HG02571 (cell line): ENCODE measurements at regions not wholly inside any gene's neighbourhood (a gene's known extent, or its start where the extent isn't known, plus 50 kb on each side); places are given as distances from the start of the nearest gene placed in this dataset.

Experiments
- ATAC-seq: cut with Tn5 transposase; IDR thresholded peaks from one replicate; pipeline ENCODE4 v1.9.1; 2021; ENCODE audit warnings: mild to moderate bottlenecking, moderate library complexity; ENCODE audit not compliant: unreplicated experiment

DNA sequence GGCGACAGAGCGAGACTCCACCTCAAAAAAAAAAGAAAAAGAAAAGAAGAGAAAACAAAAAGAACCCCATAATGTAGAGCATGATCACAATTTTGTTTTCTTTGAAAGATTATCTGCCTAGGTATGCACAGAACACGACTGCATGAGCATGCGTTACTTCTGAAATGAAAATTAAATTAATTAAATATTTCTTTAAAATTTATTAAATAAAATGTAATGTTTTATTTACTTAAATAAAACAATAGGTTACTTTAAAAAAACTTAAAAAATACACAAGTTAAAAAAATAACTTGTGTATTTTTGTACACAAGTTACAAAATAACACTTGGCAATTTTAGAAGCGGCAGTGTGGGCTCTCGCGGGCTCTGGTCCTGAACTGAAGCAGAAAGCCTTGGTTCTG is 107.8 kb downstream of the TFAP2A start:
- ATAC-seq: no peak

DNA sequence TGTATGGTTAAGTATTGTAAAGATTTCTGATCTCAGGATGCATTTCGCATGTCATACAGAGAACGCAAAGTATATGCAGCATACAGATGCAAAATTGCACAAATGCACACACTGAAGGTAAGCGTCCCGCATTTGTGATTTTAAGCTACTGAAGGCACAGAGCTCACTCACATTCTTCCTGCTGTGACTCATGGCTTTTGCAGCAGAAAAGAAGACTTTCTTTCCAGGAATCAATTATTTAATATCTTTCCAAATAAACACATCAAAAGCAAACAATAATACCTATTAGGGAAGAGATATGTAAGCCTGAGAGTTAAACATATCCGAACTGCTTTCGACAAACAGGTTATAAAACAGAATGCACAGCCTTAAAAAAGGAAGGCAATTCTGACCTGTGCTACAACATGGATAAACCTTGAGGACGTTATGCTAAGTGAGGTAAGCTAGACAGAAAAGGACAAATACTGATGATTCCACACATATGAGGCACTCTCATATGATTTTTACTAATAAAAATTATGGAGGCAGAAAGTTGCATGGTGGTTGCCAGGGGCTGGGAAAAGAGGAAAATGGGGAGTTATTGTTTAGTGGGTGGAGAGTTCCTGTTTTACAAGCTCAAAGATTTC is 109.0 kb downstream of the TFAP2A start:
- no peak for ATAC-seq

DNA sequence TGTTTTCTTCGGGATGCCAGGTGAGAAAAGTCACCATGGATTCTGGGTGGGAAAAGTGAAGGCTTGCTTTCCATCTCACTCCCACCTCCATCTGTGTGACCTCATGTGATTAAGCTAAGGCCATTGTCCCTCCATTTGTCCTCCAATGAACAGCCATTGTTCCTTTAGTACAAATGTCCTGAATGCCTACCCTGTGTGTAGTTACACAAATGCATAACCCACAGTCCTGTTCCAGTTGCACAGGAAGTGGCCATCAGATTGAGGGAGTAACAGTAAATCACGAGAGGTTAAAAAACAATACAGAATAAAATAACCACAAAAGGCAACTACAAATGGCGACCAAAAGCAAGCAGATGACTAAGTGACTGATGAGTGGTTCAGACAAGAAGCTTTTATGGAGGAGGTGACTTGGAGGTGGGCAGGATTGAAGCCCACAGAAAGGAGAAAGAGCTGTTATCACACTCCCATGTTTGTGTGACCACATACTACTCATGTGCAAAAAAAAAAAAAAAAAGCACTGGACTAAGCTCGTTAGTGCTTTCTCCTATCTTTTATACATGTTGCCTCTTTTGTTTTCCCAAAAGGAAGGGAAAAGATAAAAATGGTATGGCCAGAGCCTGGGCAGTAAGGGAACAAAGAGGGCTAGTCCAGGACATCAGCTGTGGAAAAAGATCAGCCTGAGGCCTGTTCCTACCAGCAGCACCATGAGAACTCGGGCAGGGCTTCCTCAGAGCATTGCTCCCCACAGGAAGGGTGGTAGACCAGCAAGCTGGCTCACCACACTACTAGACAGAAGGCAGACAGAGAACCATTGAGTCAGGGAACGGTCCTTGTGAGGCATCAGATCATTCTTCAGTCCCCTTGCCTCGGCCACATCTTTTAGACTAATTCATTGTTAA is 111.0 kb downstream of the TFAP2A start:
- no peak for ATAC-seq

DNA sequence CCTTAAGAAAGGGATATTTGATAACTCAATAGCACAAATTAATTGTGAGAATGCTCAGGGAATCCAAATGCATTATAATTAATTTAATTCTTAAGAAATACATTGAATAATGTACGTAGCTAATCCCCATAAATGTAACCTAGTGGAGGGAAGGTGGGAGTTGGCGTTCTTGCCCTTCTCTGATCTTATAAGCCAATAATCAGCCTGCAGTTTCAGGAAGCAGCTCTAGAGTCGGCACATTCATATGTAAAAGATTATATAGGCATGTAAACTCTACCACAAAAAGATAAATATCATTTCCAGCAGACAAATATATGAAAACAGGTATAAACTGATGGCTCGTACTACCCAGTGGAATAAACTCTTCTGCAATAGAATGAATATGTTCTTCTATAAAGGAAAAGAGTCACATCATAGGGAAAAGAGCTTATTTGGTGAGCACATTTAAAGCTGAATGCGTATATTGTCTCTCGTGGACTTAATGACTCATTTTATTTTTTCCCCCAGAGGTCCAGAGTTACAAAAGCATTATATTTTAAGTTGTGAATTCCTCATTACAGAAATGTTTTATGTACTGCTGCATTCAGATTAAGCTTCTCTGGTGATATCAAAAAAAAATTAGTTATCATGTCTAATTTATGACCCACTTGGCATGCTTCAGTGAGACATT is 112.2 kb downstream of the TFAP2A start:
- ATAC-seq: no peak

DNA sequence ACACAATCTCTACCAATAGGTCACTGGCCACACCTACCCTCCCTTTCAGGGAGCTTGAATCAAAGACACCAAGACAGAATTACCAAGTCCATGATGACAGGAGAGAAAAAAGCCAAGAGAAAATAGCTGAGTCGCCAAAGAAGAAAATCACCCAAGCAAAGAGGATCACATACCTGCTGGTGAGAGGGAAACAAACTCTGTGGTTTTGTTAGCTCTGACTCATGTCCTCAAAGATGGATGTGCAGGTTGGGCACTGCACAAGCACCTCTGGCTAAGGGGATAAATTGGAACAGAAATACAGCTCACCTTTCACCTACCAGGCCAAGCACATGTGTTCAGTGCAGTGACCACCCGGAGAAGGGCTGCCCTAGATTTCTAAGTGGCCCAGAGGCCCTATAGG is 114.8 kb downstream of the TFAP2A start:
- ATAC-seq: no peak

DNA sequence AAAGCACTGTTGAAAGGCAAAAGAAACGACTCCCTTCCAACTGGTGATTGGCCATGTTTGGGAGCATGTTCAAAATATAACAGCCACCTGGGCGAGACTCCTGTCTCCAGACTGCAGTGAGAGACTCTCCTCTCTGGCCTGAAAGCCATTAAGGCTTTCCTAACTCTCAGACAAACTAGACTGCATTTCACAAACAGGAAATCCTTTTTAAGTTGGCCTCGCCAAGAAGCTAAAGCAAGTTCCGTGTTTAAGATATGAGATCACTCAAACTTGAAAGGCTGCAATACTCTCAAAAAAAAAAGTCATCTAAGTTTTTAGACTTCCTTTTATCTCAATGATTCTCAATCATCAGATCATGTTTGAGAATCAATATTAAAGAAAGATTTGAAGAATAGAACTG is 117.0 kb downstream of the TFAP2A start:
- ATAC-seq: no peak

DNA sequence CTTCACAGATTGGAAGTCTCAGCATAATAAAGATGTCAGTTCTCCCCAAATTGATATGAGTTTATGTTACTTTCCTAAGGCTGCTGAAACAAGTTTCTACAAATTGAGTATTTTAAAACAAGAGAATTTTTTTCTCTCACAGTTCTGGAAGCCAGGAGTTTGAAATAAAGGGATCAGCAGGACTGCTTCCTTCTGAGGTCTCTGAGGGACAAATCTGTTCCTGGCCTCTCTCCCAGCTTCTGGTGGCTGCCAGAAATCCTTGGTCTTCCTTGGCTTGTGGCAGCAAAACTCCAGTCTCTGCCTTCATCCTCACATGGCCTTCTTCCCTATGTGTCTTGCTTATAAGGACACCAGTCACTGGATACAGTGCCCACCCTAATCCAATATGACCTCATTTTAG is 136.1 kb downstream of the TFAP2A start:
- ATAC-seq: no peak

DNA sequence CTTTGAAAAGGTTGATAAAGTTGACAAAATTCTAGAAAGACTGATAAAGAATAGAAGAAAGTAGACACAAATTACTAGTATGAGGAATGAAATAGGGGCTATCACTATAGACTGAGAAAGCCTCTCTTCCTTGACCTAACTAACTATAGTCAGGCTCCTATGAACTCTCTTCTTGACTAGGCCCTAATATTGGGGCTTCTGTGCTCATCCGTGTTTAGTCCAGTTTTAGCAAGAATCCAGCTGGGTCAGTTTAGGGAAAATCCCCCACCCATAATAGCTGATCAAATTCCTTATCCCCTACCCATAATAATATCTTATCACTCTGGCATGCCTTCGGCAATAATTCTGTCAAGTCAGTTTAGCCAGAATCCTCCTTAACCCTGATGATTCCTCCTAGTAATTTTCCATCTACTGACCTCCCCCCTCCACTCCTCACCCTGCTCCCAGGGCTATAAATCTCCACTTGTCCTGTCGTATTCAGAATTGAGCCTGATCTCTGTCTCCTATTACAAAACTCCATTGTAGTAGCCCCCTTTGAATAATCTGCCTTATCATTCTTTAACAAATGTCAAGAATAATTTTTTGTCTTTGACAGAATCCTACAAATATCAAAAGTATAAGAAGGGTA is 138.1 kb downstream of the TFAP2A start:
- ATAC-seq: no peak

DNA sequence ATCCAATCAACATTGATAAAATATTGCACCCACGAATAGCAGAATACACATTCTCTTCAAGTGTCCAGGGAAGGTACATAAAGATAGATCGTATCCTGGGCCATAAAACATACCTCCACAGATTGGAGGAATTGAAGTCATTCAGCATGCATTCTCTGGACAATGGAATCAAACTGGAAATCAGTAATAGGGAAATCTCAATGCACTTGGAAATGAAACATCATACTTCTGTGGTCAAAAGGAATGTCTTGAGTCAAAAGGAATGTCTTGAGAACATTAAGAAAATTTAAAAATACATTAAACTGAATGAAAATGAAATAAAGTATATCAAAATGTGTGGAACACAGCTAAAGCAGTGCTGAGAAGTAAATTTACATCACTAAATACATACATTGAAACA is 138.8 kb downstream of the TFAP2A start:
- ATAC-seq: no peak

DNA sequence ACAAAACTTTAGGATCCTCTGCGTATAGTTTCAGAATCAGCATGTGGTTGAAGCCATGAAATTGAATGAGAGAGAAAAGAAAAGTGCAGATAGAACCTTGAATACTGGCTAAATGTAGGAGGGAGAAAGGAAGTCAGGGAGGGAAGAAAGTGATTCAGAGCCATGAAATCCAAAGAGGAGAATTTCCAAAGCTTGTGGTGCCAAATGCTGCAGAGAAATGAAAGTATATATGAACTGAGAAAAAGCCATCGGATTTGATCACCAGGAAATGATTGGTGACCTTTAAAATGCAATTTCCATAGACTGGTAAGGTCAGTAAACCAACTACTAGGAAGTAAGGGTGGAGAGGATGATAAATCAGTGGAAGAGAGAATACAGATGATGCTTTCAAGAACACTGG is 142.3 kb downstream of the TFAP2A start:
- no peak for ATAC-seq

DNA sequence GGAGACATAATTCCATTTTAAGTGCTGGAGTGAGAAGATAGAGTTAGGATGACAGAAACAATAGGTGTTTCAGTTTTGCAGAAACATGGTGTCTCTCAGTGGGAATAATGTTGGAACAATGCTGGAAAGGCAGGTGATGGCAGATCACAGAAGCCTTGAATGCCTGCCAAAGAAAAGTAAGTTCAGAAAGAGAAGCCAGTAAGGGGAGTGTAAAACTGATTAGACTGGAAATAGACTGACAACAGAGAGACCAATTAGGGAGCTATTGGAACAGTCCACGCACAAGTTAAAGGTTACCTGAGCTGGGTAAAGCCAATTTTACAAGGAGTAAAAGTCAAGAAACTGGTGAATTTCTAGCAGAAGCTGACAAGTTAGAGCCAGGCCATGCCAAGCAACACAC is 142.9 kb downstream of the TFAP2A start:
- ATAC-seq: no peak

DNA sequence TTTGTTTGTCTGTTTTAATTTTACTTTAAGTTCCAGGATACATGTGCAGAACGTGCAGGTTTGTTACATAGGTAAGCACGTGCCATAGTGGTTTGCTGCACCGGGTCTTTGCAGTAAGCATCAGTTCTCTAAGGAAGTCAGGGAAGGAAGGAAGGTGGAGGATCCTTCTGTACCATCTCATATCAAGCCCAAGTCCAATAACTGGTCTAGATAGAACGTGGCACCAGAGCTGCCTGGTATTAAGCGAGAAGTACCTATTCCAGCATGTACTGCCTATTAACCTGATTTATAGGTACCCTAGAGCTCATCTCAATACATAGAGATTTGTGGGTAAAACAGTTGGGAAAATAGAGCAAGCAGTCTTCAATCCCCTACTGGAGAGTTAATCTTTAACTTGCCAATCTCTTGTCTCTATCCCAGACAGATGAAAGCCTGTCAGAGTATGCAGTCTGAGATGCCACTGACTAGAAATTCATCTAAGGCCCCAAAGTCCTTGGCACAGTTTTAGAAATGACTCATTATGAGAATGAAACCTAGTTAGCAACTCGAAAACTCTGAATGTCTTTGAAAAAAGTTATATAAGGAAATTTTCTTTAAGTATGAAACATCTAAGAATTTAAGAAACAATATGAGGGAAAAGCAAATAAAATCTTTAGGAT is 144.9 kb downstream of the TFAP2A start:
- ATAC-seq: no peak

DNA sequence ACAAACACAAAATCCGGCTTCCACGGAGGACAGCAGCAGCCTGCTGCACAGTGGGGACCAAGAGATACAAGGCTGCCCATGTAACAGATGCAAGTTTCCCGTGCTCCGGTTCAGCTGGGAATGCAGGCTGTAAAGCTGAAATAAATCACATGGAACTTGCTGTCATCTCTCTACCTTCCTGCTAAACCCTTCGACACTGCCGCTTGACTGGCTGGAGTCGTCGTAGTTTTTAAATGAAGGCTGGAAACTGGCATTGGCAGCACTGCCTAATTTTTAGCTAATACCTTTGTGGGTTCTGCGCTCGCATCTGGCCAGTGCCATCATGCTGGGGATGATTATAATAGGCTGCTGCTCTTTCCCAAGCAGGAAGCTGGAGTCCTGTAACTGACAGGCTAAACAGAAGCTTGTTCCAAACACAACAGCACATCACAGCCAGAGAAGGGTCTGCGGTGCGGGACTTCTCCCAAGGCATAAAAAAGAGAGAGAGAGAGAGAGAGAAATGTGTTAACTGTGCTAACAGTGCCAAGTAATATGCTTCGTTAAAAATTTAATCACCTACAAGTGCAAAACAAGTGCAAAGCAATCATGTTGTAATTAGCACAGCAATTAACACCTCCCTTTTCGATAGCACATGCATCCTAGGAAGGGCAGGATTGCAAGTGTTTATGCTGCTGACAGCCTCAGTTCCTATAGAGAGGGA is 146.1 kb downstream of the TFAP2A start:
- ATAC-seq: no peak

DNA sequence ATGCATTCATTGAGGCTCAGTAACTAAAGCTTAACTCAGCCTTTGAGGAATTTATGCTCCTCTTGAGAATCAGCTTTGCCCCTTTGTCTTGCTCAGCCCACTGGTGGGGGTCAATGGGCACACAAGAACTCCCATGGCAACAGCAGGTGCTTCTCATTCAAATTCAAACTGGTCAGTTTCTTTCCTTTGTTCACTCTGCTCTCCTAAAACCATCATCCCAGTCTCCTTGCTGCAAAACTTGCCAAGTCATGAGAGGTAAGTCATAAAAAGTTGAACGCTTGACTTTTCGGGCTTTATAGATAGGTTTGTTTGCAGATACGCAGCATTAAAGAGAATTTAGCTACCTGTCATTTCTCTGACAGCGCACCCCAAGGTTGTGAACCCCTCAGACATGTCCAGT is 146.8 kb downstream of the TFAP2A start:
- no peak for ATAC-seq

DNA sequence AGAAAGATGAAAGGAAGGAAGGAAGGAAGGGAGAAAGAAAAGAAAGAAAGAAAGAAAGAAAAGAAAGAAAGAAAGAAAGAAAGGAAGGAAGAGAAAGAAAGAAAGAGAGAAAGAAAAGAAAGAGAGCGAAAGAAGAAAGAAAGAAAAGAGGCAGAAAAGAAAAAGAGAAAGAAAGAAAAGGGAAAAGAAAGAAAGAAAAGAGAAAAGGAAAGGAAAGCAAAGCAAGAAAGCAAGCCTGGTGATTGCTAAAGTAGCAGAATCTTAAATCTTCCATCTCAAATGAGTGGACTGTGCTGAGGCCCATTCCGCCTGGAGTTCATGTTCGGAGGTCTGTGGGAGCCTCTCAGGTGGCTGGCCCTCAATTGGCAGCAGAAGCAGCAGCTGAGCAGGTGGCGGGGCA is 148.4 kb downstream of the TFAP2A start:
- ATAC-seq: no peak

DNA sequence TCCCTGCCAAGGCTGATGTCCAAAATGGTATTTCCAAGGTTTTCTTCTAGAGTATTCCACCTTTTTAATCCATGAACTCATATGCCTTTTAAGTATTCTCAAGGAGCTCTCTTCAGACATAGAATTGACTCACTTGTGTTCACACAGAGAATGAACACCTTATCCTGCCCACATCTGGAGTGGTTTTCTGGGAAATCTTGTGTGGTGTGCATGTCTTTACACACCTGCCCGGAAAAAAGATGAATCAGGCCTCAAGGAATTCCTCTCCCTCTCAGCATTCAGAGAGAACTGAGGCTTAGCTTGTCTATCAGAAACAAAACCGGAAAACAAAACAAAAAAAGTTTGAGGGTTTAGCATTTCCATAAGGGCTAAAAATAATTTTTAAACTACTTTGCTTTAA is 148.8 kb downstream of the TFAP2A start:
- no peak for ATAC-seq

DNA sequence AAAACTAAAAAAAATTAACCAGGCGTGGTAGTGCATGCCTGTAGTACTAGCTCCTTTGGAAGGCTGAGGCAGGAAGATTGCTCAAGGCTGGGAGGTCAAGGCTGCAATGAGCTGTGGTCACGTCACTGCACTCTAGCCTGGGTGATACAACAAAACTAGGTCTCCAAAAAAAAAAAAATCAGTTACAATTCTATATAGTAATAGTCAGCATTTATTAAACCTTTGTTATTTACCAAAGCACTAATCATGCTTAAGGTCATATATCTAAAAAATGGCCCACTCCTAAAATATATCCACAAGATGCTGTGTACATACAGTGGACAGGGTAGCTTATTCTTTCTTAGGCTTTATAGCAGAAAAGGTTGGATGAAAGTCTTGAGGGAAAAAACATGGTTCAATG is 152.4 kb downstream of the TFAP2A start:
- no peak for ATAC-seq

DNA sequence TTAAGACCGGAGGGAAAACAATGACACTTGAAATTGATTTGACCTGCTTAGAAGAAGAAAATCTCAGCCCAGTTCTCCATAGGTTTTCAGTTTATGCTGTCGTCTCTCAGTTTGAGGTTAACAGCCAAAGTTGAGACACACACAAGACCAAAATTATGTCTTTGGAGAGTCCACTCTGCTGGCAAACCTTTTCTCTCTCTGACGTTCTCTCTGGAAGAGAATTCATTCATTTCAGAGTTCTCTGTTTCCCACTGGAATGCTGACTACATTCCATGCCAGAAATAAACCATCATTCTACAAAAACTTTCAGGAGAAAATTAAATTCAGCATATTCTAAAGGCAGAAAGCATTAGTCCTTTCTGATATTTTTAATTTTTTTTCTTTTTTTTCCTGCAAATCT is 155.2 kb downstream of the TFAP2A start:
- ATAC-seq: no peak

DNA sequence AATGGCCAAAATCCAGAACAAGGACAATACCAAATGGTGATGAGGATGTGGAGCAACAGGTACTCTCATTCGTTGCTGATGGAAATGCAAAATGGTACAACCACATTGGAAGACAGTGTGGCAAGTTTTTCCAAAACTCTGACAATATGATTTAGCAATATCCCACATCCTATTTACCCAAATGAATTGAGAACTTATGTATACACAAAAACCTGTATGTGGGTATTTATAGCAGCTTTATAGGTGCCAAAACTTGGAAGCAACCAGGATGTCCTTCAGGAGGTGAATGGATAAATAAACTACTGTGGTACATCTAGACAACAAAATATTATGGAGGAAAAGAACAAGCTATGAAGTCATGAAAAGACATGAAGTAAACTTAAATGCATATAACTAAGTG is 156.5 kb downstream of the TFAP2A start:
- no peak for ATAC-seq

DNA sequence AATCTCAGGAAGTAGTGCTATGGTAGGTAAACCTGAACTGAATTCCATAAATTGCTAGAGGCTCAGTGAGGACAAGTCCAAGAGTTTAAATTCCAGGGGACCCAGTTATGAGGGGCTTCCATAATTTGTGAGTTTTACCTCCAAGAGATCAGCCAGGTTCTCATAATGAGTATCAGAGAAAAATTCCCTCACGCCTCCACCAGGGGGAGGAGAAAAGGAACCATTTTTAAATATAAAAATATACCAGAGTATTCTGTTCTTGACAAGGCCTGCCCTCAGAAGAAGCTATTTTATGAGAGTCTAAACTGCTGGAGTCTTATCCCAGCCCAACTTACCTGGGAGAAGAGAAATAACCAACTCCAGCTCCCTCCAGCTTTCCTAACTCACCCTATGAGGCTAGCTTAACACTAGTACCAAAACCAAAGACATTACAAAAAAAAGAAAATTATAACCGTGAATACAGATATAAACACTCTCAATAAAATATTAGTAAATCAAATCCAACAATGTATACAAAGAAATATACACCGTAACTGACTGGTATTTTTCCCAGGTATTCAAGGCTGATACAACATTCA is 158.7 kb downstream of the TFAP2A start:
- ATAC-seq: no peak
